Body of pancreas (tissue), 4 donors: ENCODE measurements at regions not wholly inside any gene's neighbourhood (a gene's known extent, or its start where the extent isn't known, plus 50 kb on each side); places are given as distances from the start of the nearest gene placed in this dataset.

Source experiments
- POLR2A ChIP-seq, 3 donors: fragments of 450-650 bp; IDR thresholded peaks; one replicate each; pipeline ENCODE4 v1.6.1; 2016; ENCODE audit warnings: antibody characterized with exemption in 3 of 3, mild to moderate bottlenecking in 2 of 3
- TF ChIP-seq, protein P1 (sequence below), 7 experiments: fragments of 450-650 bp in 4 of 7; fragments of 200-600 bp in 3 of 7; sonication (generic) in 3 of 7; IDR thresholded peaks; one replicate each; pipeline ENCODE4 v1.5.1; 2016 to 2019; ENCODE audit warnings: antibody characterized with exemption in 7 of 7

DNA sequence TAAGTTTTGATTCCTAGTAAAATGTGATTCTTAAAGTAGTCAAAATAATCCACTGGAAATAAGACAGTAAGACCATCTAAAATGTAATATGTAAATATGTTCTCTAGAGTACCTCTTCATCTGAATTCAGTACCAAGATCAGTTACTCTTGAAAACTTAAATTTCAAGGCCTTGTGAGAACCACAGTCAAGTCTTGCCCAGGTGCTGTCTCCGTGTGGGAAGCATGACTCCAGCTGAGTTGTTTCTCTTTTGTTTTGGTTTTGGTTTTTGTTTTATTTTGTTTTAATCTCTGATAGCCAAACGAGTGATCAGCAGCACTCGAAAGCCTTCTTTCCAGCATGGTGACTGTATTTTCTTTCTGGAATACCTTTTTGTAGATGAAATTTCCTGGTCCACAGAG, 907.0 kb downstream of the KCNJ18 start:
- TF ChIP-seq, protein P1, sequence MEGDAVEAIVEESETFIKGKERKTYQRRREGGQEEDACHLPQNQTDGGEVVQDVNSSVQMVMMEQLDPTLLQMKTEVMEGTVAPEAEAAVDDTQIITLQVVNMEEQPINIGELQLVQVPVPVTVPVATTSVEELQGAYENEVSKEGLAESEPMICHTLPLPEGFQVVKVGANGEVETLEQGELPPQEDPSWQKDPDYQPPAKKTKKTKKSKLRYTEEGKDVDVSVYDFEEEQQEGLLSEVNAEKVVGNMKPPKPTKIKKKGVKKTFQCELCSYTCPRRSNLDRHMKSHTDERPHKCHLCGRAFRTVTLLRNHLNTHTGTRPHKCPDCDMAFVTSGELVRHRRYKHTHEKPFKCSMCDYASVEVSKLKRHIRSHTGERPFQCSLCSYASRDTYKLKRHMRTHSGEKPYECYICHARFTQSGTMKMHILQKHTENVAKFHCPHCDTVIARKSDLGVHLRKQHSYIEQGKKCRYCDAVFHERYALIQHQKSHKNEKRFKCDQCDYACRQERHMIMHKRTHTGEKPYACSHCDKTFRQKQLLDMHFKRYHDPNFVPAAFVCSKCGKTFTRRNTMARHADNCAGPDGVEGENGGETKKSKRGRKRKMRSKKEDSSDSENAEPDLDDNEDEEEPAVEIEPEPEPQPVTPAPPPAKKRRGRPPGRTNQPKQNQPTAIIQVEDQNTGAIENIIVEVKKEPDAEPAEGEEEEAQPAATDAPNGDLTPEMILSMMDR (IDR thresholded peaks at IDR 0.05): no peak
- TF ChIP-seq POLR2A (IDR thresholded peaks at IDR 0.05): no peak
